ENCODE measurements at regions not wholly inside any gene's neighbourhood (a gene's known extent, or its start where the extent isn't known, plus 50 kb on each side); places are given as distances from the start of the nearest gene placed in this dataset.

GRCh38 chr9:109549386-109549785, 51.3 kb upstream of the PTPN3 start:
- no peak for TF ChIP-seq USF1 (IDR thresholded peaks at IDR 0.05)
- TF ChIP-seq NFIC (IDR thresholded peaks at IDR 0.05), result no peak

GRCh38 chr9:109551651-109552050, 53.5 kb upstream of the PTPN3 start:
- TF ChIP-seq FOXM1 (IDR thresholded peaks at IDR 0.05; ENCODE audit: borderline replicate concordance, low read depth), result no peak
- TF ChIP-seq TCF12 (IDR thresholded peaks at IDR 0.05; ENCODE audit: low read depth), result no peak
- no peak for TF ChIP-seq USF1 (IDR thresholded peaks at IDR 0.05)
- TF ChIP-seq NFIC (IDR thresholded peaks at IDR 0.05), result no peak
- TF ChIP-seq EGR1 (IDR thresholded peaks at IDR 0.05), result no peak
- no peak for TF ChIP-seq TEAD4 (IDR thresholded peaks at IDR 0.05)
- no peak for TF ChIP-seq CREB1 (IDR thresholded peaks at IDR 0.05; ENCODE audit: low read depth)
- no peak for TF ChIP-seq CEBPB (IDR thresholded peaks at IDR 0.05)
- TF ChIP-seq MAX (IDR thresholded peaks at IDR 0.05), result no peak
- TF ChIP-seq YY1 (IDR thresholded peaks at IDR 0.05; ENCODE audit: low read depth), result no peak
- no peak for TF ChIP-seq EP300 (IDR thresholded peaks at IDR 0.05; ENCODE audit: borderline replicate concordance)
- no peak for TF ChIP-seq TAF1 (IDR thresholded peaks at IDR 0.05; ENCODE audit: low read depth)
- no peak for TF ChIP-seq ZBTB7A (IDR thresholded peaks at IDR 0.05; ENCODE audit: low read depth)
- no peak for TF ChIP-seq RAD21 (IDR thresholded peaks at IDR 0.05; ENCODE audit: low read depth)
- TF ChIP-seq, protein P1, sequence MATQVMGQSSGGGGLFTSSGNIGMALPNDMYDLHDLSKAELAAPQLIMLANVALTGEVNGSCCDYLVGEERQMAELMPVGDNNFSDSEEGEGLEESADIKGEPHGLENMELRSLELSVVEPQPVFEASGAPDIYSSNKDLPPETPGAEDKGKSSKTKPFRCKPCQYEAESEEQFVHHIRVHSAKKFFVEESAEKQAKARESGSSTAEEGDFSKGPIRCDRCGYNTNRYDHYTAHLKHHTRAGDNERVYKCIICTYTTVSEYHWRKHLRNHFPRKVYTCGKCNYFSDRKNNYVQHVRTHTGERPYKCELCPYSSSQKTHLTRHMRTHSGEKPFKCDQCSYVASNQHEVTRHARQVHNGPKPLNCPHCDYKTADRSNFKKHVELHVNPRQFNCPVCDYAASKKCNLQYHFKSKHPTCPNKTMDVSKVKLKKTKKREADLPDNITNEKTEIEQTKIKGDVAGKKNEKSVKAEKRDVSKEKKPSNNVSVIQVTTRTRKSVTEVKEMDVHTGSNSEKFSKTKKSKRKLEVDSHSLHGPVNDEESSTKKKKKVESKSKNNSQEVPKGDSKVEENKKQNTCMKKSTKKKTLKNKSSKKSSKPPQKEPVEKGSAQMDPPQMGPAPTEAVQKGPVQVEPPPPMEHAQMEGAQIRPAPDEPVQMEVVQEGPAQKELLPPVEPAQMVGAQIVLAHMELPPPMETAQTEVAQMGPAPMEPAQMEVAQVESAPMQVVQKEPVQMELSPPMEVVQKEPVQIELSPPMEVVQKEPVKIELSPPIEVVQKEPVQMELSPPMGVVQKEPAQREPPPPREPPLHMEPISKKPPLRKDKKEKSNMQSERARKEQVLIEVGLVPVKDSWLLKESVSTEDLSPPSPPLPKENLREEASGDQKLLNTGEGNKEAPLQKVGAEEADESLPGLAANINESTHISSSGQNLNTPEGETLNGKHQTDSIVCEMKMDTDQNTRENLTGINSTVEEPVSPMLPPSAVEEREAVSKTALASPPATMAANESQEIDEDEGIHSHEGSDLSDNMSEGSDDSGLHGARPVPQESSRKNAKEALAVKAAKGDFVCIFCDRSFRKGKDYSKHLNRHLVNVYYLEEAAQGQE (IDR thresholded peaks at IDR 0.05; ENCODE audit: low read depth), result no peak

DNA sequence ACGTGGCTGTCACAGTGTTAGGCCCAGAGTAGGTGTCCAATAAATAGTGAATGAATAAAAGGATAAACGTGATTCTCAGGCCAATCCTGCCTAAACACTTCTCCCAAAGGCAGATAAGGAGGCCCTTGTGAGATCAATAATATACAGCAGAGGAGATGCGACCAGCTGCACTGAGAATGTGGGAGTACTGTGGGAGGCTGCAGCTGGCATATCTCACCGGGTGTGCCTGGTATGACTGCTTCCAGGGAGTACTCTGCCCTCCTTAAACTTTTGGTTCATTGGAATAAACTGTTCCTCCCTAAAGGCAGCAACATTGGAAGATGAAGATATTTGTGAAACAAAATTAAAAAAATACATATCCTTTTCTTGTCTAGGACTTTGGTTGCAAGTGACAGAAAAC, 57.1 kb upstream of the PTPN3 start:
- no peak for TF ChIP-seq EP300 (IDR thresholded peaks at IDR 0.05; ENCODE audit: borderline replicate concordance)
- TF ChIP-seq FOXM1 (IDR thresholded peaks at IDR 0.05; ENCODE audit: borderline replicate concordance, low read depth), result no peak
- TF ChIP-seq CREB1 (IDR thresholded peaks at IDR 0.05; ENCODE audit: low read depth), result no peak
- no peak for TF ChIP-seq YY1 (IDR thresholded peaks at IDR 0.05; ENCODE audit: low read depth)
- no peak for TF ChIP-seq TAF1 (IDR thresholded peaks at IDR 0.05; ENCODE audit: low read depth)
- TF ChIP-seq EGR1 (IDR thresholded peaks at IDR 0.05), result no peak
- no peak for TF ChIP-seq NFIC (IDR thresholded peaks at IDR 0.05)
- TF ChIP-seq RAD21 (IDR thresholded peaks at IDR 0.05; ENCODE audit: low read depth), result no peak
- TF ChIP-seq MAX (IDR thresholded peaks at IDR 0.05), result no peak
- TF ChIP-seq ZBTB7A (IDR thresholded peaks at IDR 0.05; ENCODE audit: low read depth), result no peak

DNA sequence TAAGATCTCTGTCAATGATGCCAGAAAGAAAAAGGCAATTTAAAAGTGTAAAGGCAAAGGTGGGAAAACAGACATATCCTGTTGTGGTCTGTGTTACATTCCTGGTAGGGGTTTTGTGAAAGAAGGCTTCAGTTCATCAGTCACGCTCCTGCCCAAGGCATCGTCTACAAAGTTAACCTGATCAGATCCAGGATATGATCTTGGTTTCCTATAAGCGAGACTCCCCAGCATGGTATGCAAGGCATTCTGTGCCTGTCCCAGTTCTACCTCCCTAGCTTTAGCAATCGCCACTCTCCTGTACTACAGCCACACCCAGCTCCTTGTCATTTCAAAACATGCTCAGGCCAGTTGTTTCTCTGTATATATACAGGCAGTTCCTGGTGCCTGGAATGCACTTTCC, 58.0 kb upstream of the PTPN3 start:
- TF ChIP-seq MAX (IDR thresholded peaks at IDR 0.05) (no peak), CREB1 (IDR thresholded peaks at IDR 0.05; ENCODE audit: low read depth) (no peak)

GRCh38 chr9:109556786-109557185, 58.7 kb upstream of the PTPN3 start:
- TF ChIP-seq RAD21 (IDR thresholded peaks at IDR 0.05; ENCODE audit: low read depth) (no peak), EP300 (IDR thresholded peaks at IDR 0.05; ENCODE audit: borderline replicate concordance) (no peak), TEAD4 (IDR thresholded peaks at IDR 0.05) (no peak), ZBTB7A (IDR thresholded peaks at IDR 0.05; ENCODE audit: low read depth) (no peak), NFIC (IDR thresholded peaks at IDR 0.05) (no peak), USF1 (IDR thresholded peaks at IDR 0.05) (no peak), FOXM1 (IDR thresholded peaks at IDR 0.05; ENCODE audit: borderline replicate concordance, low read depth) (no peak), TCF12 (IDR thresholded peaks at IDR 0.05; ENCODE audit: low read depth) (no peak), EGR1 (IDR thresholded peaks at IDR 0.05) (no peak), TAF1 (IDR thresholded peaks at IDR 0.05; ENCODE audit: low read depth) (no peak), CREB1 (IDR thresholded peaks at IDR 0.05; ENCODE audit: low read depth) (no peak), MAX (IDR thresholded peaks at IDR 0.05) (no peak), CEBPB (IDR thresholded peaks at IDR 0.05) (no peak)
- TF ChIP-seq, protein P1 (IDR thresholded peaks at IDR 0.05; ENCODE audit: low read depth), result no peak

GRCh38 chr9:109557481-109557880, 59.4 kb upstream of the PTPN3 start:
- TF ChIP-seq RAD21 (IDR thresholded peaks at IDR 0.05; ENCODE audit: low read depth), result no peak
- TF ChIP-seq USF1 (IDR thresholded peaks at IDR 0.05), result no peak
- no peak for TF ChIP-seq TAF1 (IDR thresholded peaks at IDR 0.05; ENCODE audit: low read depth)
- TF ChIP-seq, protein P1 (IDR thresholded peaks at IDR 0.05; ENCODE audit: low read depth), result no peak
- no peak for TF ChIP-seq ZBTB7A (IDR thresholded peaks at IDR 0.05; ENCODE audit: low read depth)
- TF ChIP-seq NFIC (IDR thresholded peaks at IDR 0.05), result no peak
- no peak for TF ChIP-seq FOXM1 (IDR thresholded peaks at IDR 0.05; ENCODE audit: borderline replicate concordance, low read depth)
- no peak for TF ChIP-seq EP300 (IDR thresholded peaks at IDR 0.05; ENCODE audit: borderline replicate concordance)
- TF ChIP-seq TEAD4 (IDR thresholded peaks at IDR 0.05), result no peak
- TF ChIP-seq EGR1 (IDR thresholded peaks at IDR 0.05), result no peak
- no peak for TF ChIP-seq CREB1 (IDR thresholded peaks at IDR 0.05; ENCODE audit: low read depth)
